GM21717 (cell line): ENCODE measurements at regions not wholly inside any gene's neighbourhood (a gene's known extent, or its start where the extent isn't known, plus 50 kb on each side); places are given as distances from the start of the nearest gene placed in this dataset.

Experiments
- ATAC-seq: cut with Tn5 transposase; IDR thresholded peaks from one replicate; pipeline ENCODE4 v1.9.1; 2021; ENCODE audit warnings: mild to moderate bottlenecking, moderate library complexity; ENCODE audit not compliant: unreplicated experiment

DNA sequence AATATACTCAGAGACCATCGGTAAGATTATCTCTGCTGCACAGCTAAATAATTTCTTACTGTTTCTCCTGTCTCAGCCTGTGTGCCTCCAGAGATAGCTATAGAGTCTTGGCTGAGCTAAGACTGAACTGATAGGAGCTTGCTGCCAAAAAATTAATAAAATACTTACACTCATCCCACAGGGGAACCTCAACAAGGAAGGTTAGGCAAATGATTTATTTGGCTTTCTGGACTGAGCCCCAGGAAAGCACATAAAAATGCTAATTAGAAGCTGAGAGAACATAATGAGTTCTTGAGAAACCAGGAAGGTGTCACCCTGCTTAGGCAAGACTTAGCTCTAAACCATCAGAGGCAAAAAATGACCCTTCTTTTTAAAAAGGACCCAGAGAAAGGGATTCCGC, 534.5 kb downstream of the TNS3 start:
- ATAC-seq: no peak

DNA sequence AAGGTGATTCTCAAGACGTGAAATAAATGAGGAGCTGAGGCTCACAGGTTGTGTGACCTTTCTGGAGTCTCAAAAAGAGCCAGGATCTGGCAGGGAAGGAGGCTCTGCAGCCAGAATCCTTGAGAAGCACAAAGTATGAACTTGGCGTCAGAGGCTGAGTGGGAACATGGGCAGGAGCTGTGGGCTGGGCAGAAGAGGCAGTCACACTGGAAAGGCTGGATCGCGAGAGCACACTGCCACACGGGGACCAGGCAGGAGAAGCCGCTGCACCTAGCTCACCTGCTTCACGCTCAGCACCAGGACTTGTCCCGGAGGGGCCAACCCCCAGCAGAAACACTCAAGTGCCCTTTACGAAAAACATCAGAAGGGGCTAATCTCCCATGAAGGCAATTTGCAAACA, 535.0 kb downstream of the TNS3 start:
- ATAC-seq: no peak

DNA sequence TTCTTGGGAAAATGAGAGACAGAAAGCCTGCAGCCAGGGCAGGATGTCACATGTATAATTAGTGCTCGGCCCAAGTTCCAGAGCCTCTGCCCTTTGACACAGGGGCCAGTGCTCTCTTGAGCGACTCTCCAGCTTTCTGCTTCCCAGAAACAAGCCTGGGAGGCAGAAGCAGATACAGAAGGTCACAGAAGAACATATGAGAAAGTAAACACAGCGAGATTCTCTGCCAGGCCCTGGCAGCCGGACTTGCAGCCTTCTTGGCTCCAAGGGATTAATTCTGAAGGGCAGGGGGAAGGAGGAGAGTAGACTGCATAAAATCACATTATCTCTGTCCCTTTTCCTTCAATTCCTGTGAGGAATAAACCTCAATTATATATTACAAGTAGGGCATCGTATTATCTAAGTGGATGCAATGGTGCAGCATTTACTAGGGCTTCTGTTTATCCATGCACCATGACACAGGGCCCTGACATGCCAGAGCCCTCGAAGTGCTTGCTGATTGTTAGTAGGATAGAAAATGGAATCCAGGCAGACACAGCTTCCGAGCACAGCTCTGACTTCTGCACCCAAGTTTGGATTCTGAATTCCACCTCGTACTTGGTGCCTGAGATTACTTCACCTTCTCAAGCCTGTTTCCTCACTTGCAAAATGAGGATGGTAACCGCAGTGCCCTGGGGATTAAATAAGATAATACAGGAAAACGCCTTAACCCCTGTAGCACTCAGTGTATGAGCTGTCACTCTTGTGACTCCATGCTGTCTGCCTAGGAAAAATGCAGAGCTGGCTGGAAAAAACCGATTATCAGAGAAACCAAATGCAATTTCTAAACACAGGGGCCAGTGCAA, 536.5 kb downstream of the TNS3 start:
- no peak for ATAC-seq

DNA sequence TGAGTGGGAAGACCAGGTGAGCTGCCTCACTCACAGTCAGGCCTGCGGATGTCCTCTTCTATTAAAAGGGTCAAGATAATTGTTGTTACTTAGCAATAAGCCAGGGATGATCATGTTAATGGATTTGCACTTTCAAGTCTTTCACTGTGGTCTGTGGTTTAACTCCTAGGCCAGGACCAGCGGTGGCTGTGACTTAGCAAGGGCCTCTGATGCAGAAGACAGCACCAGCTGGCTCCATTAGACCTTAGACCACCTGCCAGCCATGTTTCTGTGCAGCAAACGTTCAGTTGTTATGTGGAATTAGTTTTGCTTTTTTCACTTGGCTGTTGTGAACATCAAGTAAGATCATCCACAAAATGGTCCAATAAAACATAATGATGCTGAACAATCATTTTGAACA, 537.3 kb downstream of the TNS3 start:
- no peak for ATAC-seq

DNA sequence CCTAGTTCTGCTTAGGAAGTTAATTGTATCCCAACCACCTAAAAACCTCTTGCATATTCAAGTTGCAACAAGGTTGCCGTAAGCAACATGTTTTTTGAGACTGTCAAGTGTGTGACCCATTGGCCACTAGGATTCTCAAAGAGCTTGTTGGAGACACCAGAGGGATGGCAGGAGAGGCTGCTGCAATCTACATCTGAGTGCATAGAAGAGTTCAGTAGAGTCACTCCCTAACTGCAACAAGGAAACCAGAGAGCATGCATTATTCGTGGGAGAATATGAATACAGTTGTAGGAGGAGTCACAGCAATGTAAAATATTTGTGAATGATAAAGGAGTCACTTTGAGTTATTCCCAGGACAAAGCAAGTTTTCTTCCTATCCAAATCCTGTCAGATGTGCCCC, 538.6 kb downstream of the TNS3 start:
- ATAC-seq: no peak

DNA sequence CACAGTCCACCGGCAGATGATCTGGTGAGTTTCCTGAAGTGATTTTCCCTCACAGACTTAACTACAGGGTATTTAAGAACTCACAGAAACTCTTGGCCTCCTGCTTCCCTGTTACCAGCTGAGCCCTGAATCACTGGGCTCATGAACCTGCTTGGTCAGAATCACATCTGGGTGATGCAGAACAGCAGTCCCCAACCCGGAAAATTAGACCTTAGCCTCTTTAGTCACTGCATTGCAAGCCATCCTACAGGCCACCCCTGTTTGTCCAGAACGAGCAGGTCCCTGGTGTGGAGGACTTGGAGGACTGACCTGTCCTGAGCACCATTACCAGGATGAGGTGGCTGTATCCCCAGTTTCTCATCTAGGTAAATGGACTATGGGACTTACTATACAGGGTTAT, 539.2 kb downstream of the TNS3 start:
- no peak for ATAC-seq

DNA sequence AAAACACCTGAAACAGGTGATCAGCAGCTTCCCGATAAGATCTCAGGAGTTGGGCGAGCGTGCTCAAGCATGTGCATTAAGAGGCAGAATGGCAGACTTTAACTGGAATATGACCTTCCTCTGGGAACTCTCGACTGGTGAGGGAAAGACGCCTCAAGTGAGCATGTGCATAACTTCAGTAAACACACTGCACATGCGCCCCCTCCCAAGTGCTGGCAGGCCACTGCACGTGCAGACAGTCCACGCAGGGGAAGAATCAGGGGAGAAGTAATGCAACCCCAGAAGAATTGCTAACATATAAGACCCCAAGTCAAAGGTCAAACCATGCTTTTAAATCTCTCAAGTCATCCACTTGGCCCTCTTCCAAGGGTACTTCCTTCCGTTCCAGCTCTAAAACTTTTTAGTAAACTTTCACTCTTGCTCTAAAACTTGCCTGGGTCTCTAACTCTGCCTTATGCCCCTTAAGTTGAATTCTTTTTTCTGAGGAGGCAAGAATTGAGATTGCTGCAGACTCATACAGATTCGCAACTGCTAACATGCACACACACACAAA, 541.0 kb downstream of the TNS3 start:
- no peak for ATAC-seq

DNA sequence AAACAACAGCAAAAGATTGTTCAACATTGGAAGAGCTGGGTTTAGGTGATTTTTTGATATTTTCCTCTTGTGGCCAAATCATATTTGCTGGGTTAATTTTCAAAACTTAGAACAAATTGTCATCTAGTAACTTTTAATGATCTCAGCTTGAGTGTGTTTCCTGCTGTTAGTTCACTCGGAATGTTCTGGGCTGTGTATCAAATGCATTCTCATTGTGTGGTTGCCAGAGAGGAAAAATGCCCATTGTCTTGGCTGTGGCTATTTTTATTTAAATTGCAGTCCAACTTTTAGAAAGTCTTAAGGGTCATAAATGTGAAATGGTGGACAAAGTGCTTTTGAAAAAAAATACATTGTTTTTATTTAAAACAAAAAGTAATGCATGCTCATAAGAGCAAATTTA, 542.0 kb downstream of the TNS3 start:
- ATAC-seq: no peak

DNA sequence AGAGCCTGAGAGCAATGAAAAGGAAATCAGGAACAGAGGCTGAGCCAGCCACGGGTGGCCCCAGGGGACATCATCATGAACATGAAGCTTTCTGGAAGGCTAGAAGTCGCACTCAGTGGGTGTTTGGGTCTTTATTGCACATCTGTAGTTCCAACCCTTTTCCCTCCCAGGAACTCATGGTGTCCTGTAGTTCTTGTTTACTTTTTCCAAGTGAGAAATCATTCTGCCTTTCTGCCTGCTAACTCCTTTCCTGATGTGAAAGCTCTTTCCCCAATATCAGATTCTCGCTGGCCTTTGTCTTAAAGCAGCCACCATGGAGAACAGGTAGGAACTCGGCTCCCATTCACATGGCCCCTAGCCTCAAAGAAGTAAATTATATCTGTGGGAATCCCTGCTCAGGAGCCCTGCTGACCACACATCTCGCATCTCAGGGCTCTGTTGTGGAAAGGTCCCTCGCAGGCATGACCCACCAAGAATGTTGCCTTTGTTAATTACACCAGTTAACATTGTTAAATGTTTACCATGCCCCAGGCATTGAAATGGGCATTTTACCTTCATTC, 542.7 kb downstream of the TNS3 start:
- no peak for ATAC-seq

DNA sequence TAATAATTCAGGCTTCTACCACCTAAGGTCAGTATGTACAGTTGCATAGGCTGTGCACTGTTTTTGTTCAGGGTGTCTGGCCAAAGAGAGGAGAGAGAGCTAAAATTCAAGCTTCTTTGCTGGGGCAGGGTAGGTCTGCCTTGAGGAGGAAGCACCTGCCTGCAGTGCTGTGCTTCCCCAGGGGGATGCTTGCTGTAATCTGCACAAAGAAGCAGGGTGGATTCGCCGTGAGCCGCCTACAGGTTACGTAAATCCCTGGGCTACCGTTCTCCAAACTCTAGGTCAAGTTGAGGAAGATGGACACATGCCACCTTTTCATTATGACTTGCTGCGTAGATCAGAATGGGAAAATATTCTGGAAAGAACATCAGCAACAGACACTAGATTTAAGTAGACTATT, 543.3 kb downstream of the TNS3 start:
- ATAC-seq: no peak

DNA sequence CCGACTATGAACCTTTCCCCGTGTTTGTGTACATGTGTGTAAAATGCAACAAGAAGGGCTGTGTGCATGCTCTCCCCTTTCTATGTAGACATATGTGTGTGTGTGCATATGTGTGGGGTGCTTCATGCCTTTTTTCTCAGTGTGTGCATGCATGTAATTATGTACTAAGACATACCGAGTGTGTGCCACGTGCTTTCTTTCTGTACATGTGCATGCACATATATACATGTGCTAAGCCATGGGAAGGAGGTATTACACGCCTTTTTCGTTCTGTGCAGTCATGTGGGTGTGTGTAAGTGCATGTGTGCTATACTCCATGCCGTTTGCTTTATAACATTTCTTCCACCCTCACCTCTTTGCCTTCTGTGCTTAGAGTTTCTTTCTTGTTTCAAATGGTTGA, 544.3 kb downstream of the TNS3 start:
- no peak for ATAC-seq

DNA sequence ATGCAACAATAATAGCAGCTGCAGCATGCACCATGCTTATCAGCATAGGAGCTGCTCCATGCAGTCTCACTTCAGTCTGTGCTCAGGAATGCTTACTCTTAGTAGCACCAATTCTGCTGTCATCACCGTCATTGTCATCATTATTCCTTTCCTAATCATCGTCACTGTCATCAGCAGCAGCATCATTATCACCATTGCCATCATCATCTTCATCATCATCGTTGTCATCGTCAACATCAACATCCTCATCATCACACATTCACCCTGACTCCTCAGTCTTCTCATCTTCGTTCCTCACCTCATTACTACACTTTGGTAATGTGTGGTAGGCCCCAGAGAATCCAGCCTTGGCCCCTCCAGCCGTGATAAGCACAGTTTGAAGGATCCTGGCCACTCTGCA, 545.0 kb downstream of the TNS3 start:
- ATAC-seq: no peak

DNA sequence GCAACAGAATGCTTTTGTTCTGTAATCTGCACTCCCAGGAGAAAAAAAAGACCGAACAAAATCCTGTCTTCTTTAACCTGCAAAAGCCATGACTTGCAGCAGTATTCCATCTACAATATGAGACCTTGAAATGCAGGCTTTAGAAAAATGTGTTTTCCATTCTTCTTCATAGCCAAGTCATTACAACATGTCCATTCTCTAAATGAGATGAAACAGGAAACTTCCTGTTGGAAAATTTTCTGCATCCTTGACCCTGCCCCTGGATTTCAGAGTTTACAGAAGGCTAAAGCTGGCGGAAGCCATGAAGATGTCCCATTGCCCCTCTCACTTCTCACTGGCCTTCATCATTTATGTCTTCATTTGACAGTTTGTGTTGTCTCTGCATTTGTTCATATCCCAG, 546.4 kb downstream of the TNS3 start:
- ATAC-seq: no peak

DNA sequence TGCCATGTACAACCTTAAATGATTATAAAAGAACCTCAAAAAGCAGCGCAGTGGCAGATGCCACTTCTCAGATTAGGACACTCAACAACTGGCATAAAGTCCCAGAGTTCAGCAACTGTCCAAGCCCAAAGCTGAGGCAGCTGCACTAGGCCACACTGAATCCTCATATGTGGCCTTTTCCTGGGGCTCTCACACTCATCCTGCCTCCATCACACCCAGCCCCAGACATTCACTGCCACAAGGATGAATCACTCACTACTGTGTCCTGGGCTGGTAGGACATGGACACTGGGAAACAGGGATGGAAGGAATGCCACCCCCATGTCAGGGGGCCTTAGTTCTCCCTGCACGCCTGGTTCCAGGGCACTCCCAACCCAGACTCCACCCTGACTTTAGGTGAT, 547.7 kb downstream of the TNS3 start:
- no peak for ATAC-seq

DNA sequence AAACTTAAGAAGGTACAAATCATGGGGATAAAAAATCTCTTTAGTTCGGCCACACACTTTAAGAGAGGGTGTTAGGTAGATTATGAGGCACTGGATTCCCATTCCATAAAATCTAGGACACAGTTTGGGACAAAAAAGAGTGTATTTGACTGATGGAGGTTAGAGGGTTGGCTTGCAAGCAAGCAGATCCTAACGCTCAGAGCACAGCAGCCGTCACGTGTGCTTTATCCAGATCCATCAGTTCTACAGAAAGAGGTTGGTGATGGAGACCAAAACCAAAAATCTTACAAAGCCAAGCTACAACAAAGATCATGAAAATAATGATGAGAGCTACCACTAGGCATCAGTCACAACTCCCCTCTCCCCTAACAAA, 549.4 kb downstream of the TNS3 start:
- ATAC-seq: no peak

DNA sequence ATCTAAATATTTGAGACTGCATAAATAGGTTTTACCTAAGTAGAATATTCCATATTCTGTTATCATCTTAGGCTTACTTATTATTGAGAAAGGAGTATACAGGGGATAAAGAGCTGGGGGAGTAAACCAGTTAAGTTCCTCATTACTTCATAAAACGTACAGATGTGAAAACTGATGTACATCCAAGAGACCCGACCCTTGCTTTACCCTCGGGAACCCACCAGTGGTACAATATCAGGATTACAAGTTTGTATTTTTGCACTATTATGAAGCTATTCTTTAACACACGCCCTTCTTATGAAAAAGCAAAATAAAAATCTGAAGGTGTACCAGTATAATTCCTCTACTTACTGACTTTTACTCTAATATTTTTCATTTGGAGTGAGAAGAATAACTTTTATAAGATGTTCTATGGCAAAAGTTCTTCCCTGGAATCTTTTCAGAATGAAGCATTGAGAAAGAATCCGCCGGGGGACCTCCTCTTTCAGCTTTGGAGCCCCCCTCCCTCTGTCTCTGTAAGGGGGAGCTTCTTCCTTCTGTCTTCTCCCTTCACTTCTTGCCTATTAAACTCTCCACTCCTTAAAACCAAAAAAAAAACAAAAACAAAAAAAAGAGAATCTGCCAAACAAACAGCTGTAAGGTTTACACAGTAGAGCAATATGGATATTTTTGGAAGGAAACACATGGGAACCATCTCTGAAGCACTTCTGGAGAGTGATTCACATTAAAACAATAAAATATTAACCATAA, 550.0 kb downstream of the TNS3 start:
- no peak for ATAC-seq

DNA sequence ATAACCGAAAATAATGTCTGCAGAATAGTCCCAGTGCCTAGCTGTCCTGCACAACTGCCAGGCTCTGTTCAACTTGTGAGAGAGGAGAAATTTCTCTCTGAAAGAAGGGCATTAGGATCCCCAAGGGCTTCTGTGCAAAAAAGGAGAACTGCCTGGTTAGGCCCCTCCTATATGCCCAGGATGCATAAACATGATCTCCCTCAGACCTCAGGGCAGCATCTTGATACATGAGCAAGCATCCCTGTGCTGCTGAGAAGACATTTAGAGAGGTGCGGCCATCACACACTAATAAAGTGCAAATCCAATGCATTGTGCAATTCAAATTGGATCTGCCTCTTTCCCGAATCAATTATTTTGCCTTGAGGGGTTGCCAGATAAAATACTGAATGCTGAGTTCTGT, 553.6 kb downstream of the TNS3 start:
- no peak for ATAC-seq

DNA sequence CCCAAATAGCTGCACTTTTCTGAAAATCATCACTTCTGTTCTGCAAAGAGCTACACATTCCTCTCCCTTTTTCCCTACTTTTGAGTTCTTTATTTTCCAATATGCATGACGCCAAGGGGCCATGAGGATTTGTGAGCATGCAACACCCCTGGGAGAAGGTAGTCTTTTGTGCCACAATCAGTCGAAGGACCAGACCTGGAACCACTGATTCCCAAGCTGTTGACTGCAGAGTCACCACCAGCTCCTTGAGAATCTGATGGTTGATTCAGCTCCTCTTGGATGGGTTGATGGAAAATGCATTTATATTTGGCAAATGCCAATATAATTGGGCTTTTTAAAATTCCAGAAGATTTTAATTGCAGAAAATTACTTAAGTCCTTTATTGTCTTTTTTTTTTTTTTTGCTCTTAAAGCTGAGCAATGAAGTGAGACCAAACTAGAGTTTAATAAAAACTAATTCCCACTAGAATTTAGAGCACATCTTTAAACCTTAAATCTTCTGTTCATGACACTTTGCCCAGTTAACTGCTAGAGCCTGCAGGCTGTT, 554.1 kb downstream of the TNS3 start:
- ATAC-seq: no peak

DNA sequence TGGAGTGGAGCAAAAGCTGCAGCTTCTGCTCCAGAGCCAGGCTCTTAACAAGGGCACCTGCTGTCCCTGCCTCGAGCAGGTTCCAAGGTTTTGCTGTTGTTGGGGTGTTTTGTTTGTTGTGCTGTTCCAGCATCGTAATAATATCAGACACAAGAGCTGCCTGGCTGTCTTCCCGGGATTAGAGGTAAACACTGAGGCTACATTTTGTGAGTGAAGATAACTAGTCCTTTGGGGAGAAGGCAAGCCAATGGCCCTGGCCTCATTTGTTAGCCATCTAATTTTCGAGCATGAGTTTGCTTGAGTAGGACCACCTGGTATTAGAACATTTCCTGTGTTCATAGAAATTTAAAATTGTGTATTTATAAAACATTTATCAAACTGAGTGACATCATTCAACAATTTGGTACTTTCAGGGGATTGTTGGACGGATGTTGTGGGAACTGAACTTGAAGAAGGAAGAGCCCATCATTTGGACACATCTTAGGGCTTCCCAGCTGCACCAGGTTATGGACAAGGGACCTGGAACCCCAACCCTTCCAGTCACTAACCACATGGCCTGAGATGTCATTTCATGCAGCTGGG, 555.0 kb downstream of the TNS3 start:
- ATAC-seq: no peak

DNA sequence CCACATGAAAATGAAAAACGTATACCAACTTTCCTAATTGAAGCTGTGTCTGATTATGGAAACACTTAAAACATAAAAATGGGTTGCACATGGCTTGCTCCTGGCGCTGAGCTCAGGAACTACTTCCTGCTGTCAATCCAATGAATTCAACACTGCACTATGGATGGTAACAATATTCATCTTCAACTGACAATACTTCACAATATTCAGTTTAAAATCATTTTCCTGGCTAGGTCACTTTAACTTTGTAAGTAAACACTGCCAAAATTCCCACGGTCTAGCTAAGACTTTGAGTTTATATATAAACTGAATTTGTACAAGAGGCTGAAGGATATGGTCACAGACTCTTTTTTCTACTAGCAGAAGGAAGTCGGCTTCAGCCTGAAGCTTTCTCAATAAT, 556.9 kb downstream of the TNS3 start:
- no peak for ATAC-seq

DNA sequence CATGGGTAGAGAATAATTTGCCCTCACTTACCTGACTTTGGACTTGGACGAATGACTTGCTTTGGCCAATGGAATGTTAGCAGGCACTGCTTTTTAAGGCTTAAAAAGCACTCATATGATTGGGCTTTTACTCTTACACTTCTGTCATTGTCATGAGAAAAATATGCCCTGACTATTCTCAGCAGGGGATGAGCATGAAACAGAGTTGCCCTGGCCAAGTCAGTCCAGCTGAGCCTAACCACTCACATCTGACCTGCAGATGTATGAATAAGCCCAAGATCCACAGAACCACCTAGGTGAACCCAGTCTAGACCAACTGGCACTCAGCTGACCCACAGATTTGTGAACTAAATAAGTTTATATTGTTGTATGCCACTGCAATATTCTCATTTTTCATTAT, 573.5 kb downstream of the TNS3 start:
- ATAC-seq: no peak
